ENCODE measurements at regions not wholly inside any gene's neighbourhood (a gene's known extent, or its start where the extent isn't known, plus 50 kb on each side); places are given as distances from the start of the nearest gene placed in this dataset.

GRCh38 chr13:100944791-100945345, 270.3 kb upstream of the TMTC4 start:
- no peaks in the 10 kb centered on the region for H3K36me3 ChIP-seq (ENCODE audit: control insufficient read depth in 4 of 4, insufficient read depth in 3 of 4, low read depth in 1 of 4, low read length in 3 of 4)
- H3K4me1 ChIP-seq (ENCODE audit: control insufficient read depth in 4 of 4, insufficient read depth in 4 of 4, low read length in 3 of 4): no peaks in the 10 kb centered on the region
- no peaks in the 10 kb centered on the region for H3K27me3 ChIP-seq (ENCODE audit: control insufficient read depth in 4 of 4, insufficient read depth in 4 of 4, low read length in 3 of 4)
- TF ChIP-seq MAX (IDR thresholded peaks at IDR 0.05): no peak
- TF ChIP-seq HNF4A (conservative IDR thresholded peaks at IDR 0.05): no peak
- no peak for TF ChIP-seq REST (IDR thresholded peaks at IDR 0.05)
- TF ChIP-seq CTCF (IDR thresholded peaks at IDR 0.05; ENCODE audit: low read depth, low read length, missing input control): no peak
- no peak for TF ChIP-seq RXRA (IDR thresholded peaks at IDR 0.05)
- no peak for TF ChIP-seq FOXA2 (IDR thresholded peaks at IDR 0.05)
- TF ChIP-seq NR2F2 (IDR thresholded peaks at IDR 0.05): no peak
- no peak for TF ChIP-seq RAD21 (IDR thresholded peaks at IDR 0.05)
- no peak for TF ChIP-seq ATF3 (IDR thresholded peaks at IDR 0.05)
- no peak for TF ChIP-seq YY1 (IDR thresholded peaks at IDR 0.05)
- no peak for TF ChIP-seq ZBTB33 (IDR thresholded peaks at IDR 0.05)
- no peak for TF ChIP-seq GABPA (IDR thresholded peaks at IDR 0.05 in 1 of 2, conservative IDR thresholded peaks at IDR 0.05 in 1 of 2)
- TF ChIP-seq TAF1 (conservative IDR thresholded peaks at IDR 0.05): no peak
- no peak for TF ChIP-seq JUND (IDR thresholded peaks at IDR 0.05)
- no peak for TF ChIP-seq HNF4G (IDR thresholded peaks at IDR 0.05)
- no peak for TF ChIP-seq FOXA1 (IDR thresholded peaks at IDR 0.05)
- TF ChIP-seq EGR1 (IDR thresholded peaks at IDR 0.05; ENCODE audit: low read depth in 2 of 2): no peak
- no peak for TF ChIP-seq SP1 (IDR thresholded peaks at IDR 0.05)
- no peak overlapping the region for H3K27ac ChIP-seq (ENCODE audit: low read depth in 1 of 2, low read length in 2 of 2)
- no peak for DNase-seq (ENCODE audit: low spot score)
- no peak overlapping the region for H3K9ac ChIP-seq (ENCODE audit: low read depth in 1 of 2, low read length in 2 of 2)
- H3K9me3 ChIP-seq (ENCODE audit: control insufficient read depth in 4 of 4, low read length in 3 of 4): no peaks in the 10 kb centered on the region
- WGBS: 76% methylated on average over 5 of the region's 5 CpGs
- no peak overlapping the region for H3K4me3 ChIP-seq (ENCODE audit: low read depth in 1 of 3, low read length in 3 of 3)

All from liver (tissue), 8 donors.